ENCODE measurements at regions not wholly inside any gene's neighbourhood (a gene's known extent, or its start where the extent isn't known, plus 50 kb on each side); places are given as distances from the start of the nearest gene placed in this dataset.

DNA sequence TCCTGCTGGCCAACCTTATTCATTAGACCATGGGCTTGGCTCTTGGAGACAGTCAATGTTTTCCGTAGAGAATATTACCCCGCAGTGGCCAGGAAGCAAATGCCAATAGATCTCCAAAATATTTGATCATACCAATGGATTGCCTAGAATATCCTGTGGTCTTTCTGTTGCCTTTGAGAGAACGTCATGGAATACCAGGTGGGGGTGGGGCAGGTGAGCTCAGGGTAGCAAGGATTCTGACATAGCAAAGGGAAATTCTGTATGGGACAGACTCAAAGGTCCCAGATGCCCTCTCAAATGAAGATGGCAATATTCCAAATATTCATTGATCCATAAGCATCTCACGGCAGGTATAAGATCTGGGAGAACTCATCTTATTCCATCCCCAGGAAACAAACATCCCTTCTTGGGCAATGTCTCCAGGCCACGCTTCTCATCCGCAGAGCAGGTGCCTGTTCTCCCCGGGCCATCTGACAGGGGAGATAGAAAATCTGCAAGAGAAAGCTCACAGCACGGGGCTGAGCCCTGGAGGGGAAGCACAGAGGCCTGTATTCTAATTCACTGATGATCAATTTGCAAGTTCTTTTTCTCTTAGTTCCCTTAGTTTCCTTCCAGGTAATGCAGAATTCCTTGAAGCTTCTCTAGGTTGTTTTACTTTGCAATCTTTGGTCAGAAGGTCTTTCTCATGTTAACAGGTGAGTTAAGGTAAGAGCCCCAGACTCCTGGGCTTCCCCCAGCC lies 69.6 kb upstream of the TSHZ3 start:
- no peak for DNase-seq
- Mint-ChIP-seq H3K4me3 (no peak overlapping the region), H3K36me3 (no peaks in the 10 kb centered on the region), H3K27me3 (peaks cover 11% of the 10 kb centered on the region), H3K27ac (no peak overlapping the region), H3K4me1 (no peaks in the 10 kb centered on the region), H3K9me3 (peaks cover 0 to 2% (median 0%) of the 10 kb centered on the region in 7 donors)
- Histone ChIP-seq H3K36me3 (ENCODE audit: control insufficient read depth, insufficient read depth, low read length) (no peaks in the 10 kb centered on the region), H3K27me3 (ENCODE audit: control insufficient read depth, insufficient read depth, low read length) (no peaks in the 10 kb centered on the region), H3K4me1 (ENCODE audit: control insufficient read depth, insufficient read depth, low read length, poor library complexity, severe bottlenecking) (no peaks in the 10 kb centered on the region), H3K9me3 (ENCODE audit: control insufficient read depth in 2 of 2, low read length in 2 of 2) (no peaks in the 10 kb centered on the region), H3K4me3 (ENCODE audit: low read depth, low read length) (no peak overlapping the region), H3K27ac (ENCODE audit: insufficient read depth, low read length, poor library complexity, severe bottlenecking) (no peak overlapping the region)
- ATAC-seq (ENCODE audit: low read depth in 2 of 2): no peak

DNA sequence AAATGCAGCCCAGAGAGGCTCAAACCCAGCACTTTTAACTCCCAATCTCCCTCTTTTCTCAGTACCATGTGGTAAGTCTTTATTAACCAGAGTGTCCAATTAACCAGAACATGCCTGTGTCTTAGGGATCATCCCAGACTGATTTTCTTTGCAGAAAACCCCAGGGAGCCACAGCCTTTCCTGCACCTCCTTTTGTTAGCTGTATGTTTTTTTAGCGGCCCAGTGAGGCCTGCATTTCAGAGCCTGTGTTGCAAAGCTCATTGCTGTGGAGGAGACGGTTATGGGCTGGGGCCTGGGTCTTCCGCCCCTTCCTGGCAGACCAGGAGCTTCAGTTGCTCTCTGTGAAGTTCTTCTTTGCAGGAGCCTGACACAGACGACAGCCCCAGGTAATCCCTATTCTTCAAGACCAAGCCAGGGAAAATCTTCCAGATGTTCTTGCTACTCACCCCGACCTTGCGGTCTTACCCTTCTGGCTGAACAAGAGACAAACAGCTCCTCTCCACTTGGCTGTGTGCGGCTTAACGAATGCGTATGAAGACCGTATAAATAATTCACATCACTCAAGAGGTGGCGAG lies 70.7 kb upstream of the TSHZ3 start:
- no peak overlapping the region for H3K4me3 ChIP-seq (ENCODE audit: low read depth, low read length)
- no peaks in the 10 kb centered on the region for H3K4me1 Mint-ChIP-seq
- no peaks in the 10 kb centered on the region for H3K4me1 ChIP-seq (ENCODE audit: control insufficient read depth, insufficient read depth, low read length, poor library complexity, severe bottlenecking)
- H3K27me3 Mint-ChIP-seq: peaks cover 5% of the 10 kb centered on the region
- H3K27me3 ChIP-seq (ENCODE audit: control insufficient read depth, insufficient read depth, low read length): no peaks in the 10 kb centered on the region
- no peak for DNase-seq
- peaks cover 0 to 3% (median 0%) of the 10 kb centered on the region in 7 donors for H3K9me3 Mint-ChIP-seq
- H3K36me3 Mint-ChIP-seq: no peaks in the 10 kb centered on the region
- H3K4me3 Mint-ChIP-seq: no peak overlapping the region
- no peaks in the 10 kb centered on the region for H3K36me3 ChIP-seq (ENCODE audit: control insufficient read depth, insufficient read depth, low read length)
- H3K27ac ChIP-seq (ENCODE audit: insufficient read depth, low read length, poor library complexity, severe bottlenecking): no peak overlapping the region
- ATAC-seq (ENCODE audit: low read depth in 2 of 2): no peak
- H3K9me3 ChIP-seq (ENCODE audit: control insufficient read depth in 2 of 2, low read length in 2 of 2): no peaks in the 10 kb centered on the region
- H3K27ac Mint-ChIP-seq: no peak overlapping the region

- Mint-ChIP-seq H3K4me3 (no peak overlapping the region), H3K4me1 (no peaks in the 10 kb centered on the region), H3K27me3 (peaks cover 5% of the 10 kb centered on the region), H3K36me3 (no peaks in the 10 kb centered on the region), H3K27ac (no peak overlapping the region), H3K9me3 (peaks cover 0 to 3% (median 0%) of the 10 kb centered on the region in 7 donors)
- Histone ChIP-seq H3K4me3 (ENCODE audit: low read depth, low read length) (no peak overlapping the region), H3K4me1 (ENCODE audit: control insufficient read depth, insufficient read depth, low read length, poor library complexity, severe bottlenecking) (no peaks in the 10 kb centered on the region), H3K9me3 (ENCODE audit: control insufficient read depth in 2 of 2, low read length in 2 of 2) (no peaks in the 10 kb centered on the region), H3K27ac (ENCODE audit: insufficient read depth, low read length, poor library complexity, severe bottlenecking) (no peak overlapping the region), H3K36me3 (ENCODE audit: control insufficient read depth, insufficient read depth, low read length) (no peaks in the 10 kb centered on the region), H3K27me3 (ENCODE audit: control insufficient read depth, insufficient read depth, low read length) (no peaks in the 10 kb centered on the region)
- ATAC-seq (ENCODE audit: low read depth in 2 of 2): no peak
- DNase-seq: no peak
These were observed 71.8 kb upstream of the TSHZ3 start for GRCh38 chr19:31421082-31421481.

DNA sequence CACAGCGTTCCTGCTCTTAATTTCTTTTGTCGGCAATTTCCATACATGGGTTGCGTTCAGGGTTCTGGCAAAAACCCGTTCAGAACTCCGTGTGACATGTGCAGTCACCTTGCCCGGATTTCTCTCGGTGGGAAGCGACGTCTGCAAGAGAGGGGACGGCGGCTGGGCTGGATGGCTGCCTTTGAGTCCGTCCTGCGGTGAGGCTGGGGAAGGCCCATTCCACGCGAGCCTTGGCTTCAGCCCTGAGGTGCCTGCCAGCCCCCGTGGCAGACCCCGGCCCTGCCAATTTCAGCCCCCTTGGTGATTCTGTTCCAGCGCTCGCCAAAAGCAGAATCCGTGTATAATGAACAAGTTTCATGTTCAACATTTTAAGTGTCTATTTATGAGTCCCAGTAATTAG lies 72.6 kb upstream of the TSHZ3 start:
- H3K4me1 Mint-ChIP-seq: no peaks in the 10 kb centered on the region
- no peaks in the 10 kb centered on the region for H3K36me3 ChIP-seq (ENCODE audit: control insufficient read depth, insufficient read depth, low read length)
- peaks cover 5% of the 10 kb centered on the region for H3K27me3 Mint-ChIP-seq

GRCh38 chr19:31423896-31424295 lies 74.7 kb upstream of the TSHZ3 start:
- H3K4me1 Mint-ChIP-seq: no peaks in the 10 kb centered on the region
- H3K9me3 Mint-ChIP-seq: peaks cover 0 to 3% (median 0%) of the 10 kb centered on the region in 7 donors
- Histone ChIP-seq H3K36me3 (ENCODE audit: control insufficient read depth, insufficient read depth, low read length) (no peaks in the 10 kb centered on the region), H3K27ac (ENCODE audit: insufficient read depth, low read length, poor library complexity, severe bottlenecking) (no peak overlapping the region), H3K4me1 (ENCODE audit: control insufficient read depth, insufficient read depth, low read length, poor library complexity, severe bottlenecking) (no peaks in the 10 kb centered on the region), H3K27me3 (ENCODE audit: control insufficient read depth, insufficient read depth, low read length) (no peaks in the 10 kb centered on the region), H3K4me3 (ENCODE audit: low read depth, low read length) (no peak overlapping the region), H3K9me3 (ENCODE audit: control insufficient read depth in 2 of 2, low read length in 2 of 2) (no peaks in the 10 kb centered on the region)
- H3K27ac Mint-ChIP-seq: no peak overlapping the region
- no peaks in the 10 kb centered on the region for H3K36me3 Mint-ChIP-seq
- DNase-seq: no peak
- ATAC-seq (ENCODE audit: low read depth in 2 of 2): no peak
- H3K27me3 Mint-ChIP-seq: no peaks in the 10 kb centered on the region
- no peak overlapping the region for H3K4me3 Mint-ChIP-seq

More for the DNA sequence above, 72.6 kb upstream of the TSHZ3 start:
- H3K27me3 ChIP-seq (ENCODE audit: control insufficient read depth, insufficient read depth, low read length): no peaks in the 10 kb centered on the region
- no peak overlapping the region for H3K4me3 Mint-ChIP-seq
- no peak overlapping the region for H3K4me3 ChIP-seq (ENCODE audit: low read depth, low read length)
- no peak overlapping the region for H3K27ac ChIP-seq (ENCODE audit: insufficient read depth, low read length, poor library complexity, severe bottlenecking)
- ATAC-seq (ENCODE audit: low read depth in 2 of 2) (no peak), DNase-seq (no peak)
- H3K9me3 Mint-ChIP-seq: peaks cover 0 to 3% (median 0%) of the 10 kb centered on the region in 7 donors
- H3K27ac Mint-ChIP-seq: no peak overlapping the region
- H3K36me3 Mint-ChIP-seq: no peaks in the 10 kb centered on the region
- no peaks in the 10 kb centered on the region for H3K4me1 ChIP-seq (ENCODE audit: control insufficient read depth, insufficient read depth, low read length, poor library complexity, severe bottlenecking)
- H3K9me3 ChIP-seq (ENCODE audit: control insufficient read depth in 2 of 2, low read length in 2 of 2): no peaks in the 10 kb centered on the region

GRCh38 chr19:31424861-31425620 lies 75.8 kb upstream of the TSHZ3 start:
- Mint-ChIP-seq H3K4me1 (no peaks in the 10 kb centered on the region), H3K36me3 (no peaks in the 10 kb centered on the region), H3K27ac (no peak overlapping the region), H3K27me3 (no peaks in the 10 kb centered on the region), H3K9me3 (peaks cover 0 to 3% (median 0%) of the 10 kb centered on the region in 7 donors), H3K4me3 (no peak overlapping the region)
- Histone ChIP-seq H3K4me1 (ENCODE audit: control insufficient read depth, insufficient read depth, low read length, poor library complexity, severe bottlenecking) (no peaks in the 10 kb centered on the region), H3K27me3 (ENCODE audit: control insufficient read depth, insufficient read depth, low read length) (no peaks in the 10 kb centered on the region), H3K27ac (ENCODE audit: insufficient read depth, low read length, poor library complexity, severe bottlenecking) (no peak overlapping the region), H3K9me3 (ENCODE audit: control insufficient read depth in 2 of 2, low read length in 2 of 2) (no peaks in the 10 kb centered on the region), H3K4me3 (ENCODE audit: low read depth, low read length) (no peak overlapping the region), H3K36me3 (ENCODE audit: control insufficient read depth, insufficient read depth, low read length) (no peaks in the 10 kb centered on the region)
- ATAC-seq (ENCODE audit: low read depth in 2 of 2) (no peak), DNase-seq (no peak)

GRCh38 chr19:31427857-31428256 lies 78.6 kb upstream of the TSHZ3 start:
- no peaks in the 10 kb centered on the region for H3K27me3 ChIP-seq (ENCODE audit: control insufficient read depth, insufficient read depth, low read length)
- Mint-ChIP-seq H3K36me3 (no peaks in the 10 kb centered on the region), H3K27ac (no peak overlapping the region), H3K9me3 (peaks cover 0 to 3% (median 0%) of the 10 kb centered on the region in 7 donors), H3K4me1 (no peaks in the 10 kb centered on the region), H3K27me3 (no peaks in the 10 kb centered on the region), H3K4me3 (no peak overlapping the region)
- no peaks in the 10 kb centered on the region for H3K4me1 ChIP-seq (ENCODE audit: control insufficient read depth, insufficient read depth, low read length, poor library complexity, severe bottlenecking)
- H3K4me3 ChIP-seq (ENCODE audit: low read depth, low read length): no peak overlapping the region
- DNase-seq: no peak
- no peak for ATAC-seq (ENCODE audit: low read depth in 2 of 2)
- no peaks in the 10 kb centered on the region for H3K36me3 ChIP-seq (ENCODE audit: control insufficient read depth, insufficient read depth, low read length)
- no peak overlapping the region for H3K27ac ChIP-seq (ENCODE audit: insufficient read depth, low read length, poor library complexity, severe bottlenecking)
- H3K9me3 ChIP-seq (ENCODE audit: control insufficient read depth in 2 of 2, low read length in 2 of 2): no peaks in the 10 kb centered on the region

Data from CD4-positive, CD25-positive, alpha-beta regulatory T cell (primary cell).